ENCODE measurements at regions not wholly inside any gene's neighbourhood (a gene's known extent, or its start where the extent isn't known, plus 50 kb on each side); places are given as distances from the start of the nearest gene placed in this dataset.

GRCh38 chr11:86893235-86893634, 62.0 kb downstream of the FZD4 start:
- Histone ChIP-seq H3K4me3 (no peak overlapping the region), H3K27ac (no peak overlapping the region)
- no peak for DNase-seq (ENCODE audit: low spot score)
- no peak for TF ChIP-seq CTCF (IDR thresholded peaks at IDR 0.05)
